IMR-90 (cell line): ENCODE measurements at regions not wholly inside any gene's neighbourhood (a gene's known extent, or its start where the extent isn't known, plus 50 kb on each side); places are given as distances from the start of the nearest gene placed in this dataset.

Experiments
- ATAC-seq: fragments of 200-7000 bp; cut with Tn5 transposase; 2 replicates; pipeline ENCODE4 v1.9.1; 2020; ENCODE audit warnings: low read depth, mild to moderate bottlenecking, moderate library complexity
- BruUV-seq: library from RNA; stranded (reverse); fragments of 400-500 nt; replicated peaks from 2 replicates; lab custom pipeline; 2021; lab: Mats Ljungman, UMichigan
- CTCF ChIA-PET: fragments of 300-600 bp; formaldehyde crosslinking; extraction: SDS; loops from one replicate; lab custom pipeline; 2021; ENCODE audit warnings: antibody characterized with exemption; lab: Yijun Ruan, JAX
- POLR2A ChIA-PET: fragments of 300-600 bp; sonication (Branson Sonifier 250); formaldehyde crosslinking; loops from one replicate; lab custom pipeline; 2022; ENCODE audit warnings: antibody characterized with exemption; ENCODE audit not compliant: unreplicated experiment; lab: Charles Lee
- DNase-seq: peaks from one replicate; pipeline ENCODE4 v3.0.0; 2013
- H2AFZ ChIP-seq: replicated peaks from 2 replicates; pipeline ENCODE3; 2013; ENCODE audit warnings: low read length, mild to moderate bottlenecking; ENCODE audit not compliant: poor library complexity
- H2AK5ac ChIP-seq: 2 replicates; pipeline ENCODE4 v1.6.1; 2013; ENCODE audit warnings: low read depth, low read length, inconsistent platforms
- H2AK9ac ChIP-seq: replicated peaks from 2 replicates; pipeline ENCODE3; 2013; ENCODE audit warnings: mild to moderate bottlenecking, low read depth, low read length, moderate library complexity; ENCODE audit not compliant: poor library complexity
- H2BK120ac ChIP-seq: 2 replicates; pipeline ENCODE4 v1.6.1; 2013; ENCODE audit warnings: low read depth, low read length, inconsistent platforms
- H2BK15ac ChIP-seq: 3 replicates; pipeline ENCODE4 v1.6.1; 2013; ENCODE audit warnings: low read depth, low read length, inconsistent platforms
- H2BK20ac ChIP-seq: 2 replicates; pipeline ENCODE4 v1.6.1; 2013; ENCODE audit warnings: low read depth, mild to moderate bottlenecking, inconsistent platforms, low read length, moderate library complexity
- H2BK5ac ChIP-seq: 2 replicates; pipeline ENCODE4 v1.6.1; 2013; ENCODE audit warnings: mild to moderate bottlenecking, low read depth, low read length, inconsistent platforms; ENCODE audit not compliant: poor library complexity, severe bottlenecking
- H3K14ac ChIP-seq: replicated peaks from 2 replicates; pipeline ENCODE4 v1.6.1; 2013; ENCODE audit warnings: low read depth, low read length, inconsistent platforms
- H3K18ac ChIP-seq: 2 replicates; pipeline ENCODE4 v1.6.1; 2013; ENCODE audit warnings: low read depth, low read length, control low read depth
- H3K23ac ChIP-seq: 2 replicates; pipeline ENCODE4 v1.6.1; 2013; ENCODE audit warnings: low read depth, low read length, inconsistent platforms
- H3K27ac ChIP-seq: 2 replicates; pipeline ENCODE4 v1.5.1; 2013; ENCODE audit warnings: mild to moderate bottlenecking, control low read depth, low read length; ENCODE audit not compliant: insufficient read depth
- H3K27me3 ChIP-seq: 2 replicates; pipeline ENCODE4 v1.6.1; 2013; ENCODE audit warnings: low read length; ENCODE audit not compliant: control insufficient read depth, insufficient read depth
- H3K36me3 ChIP-seq: 2 replicates; pipeline ENCODE4 v1.6.1; 2013; ENCODE audit warnings: low read length, mixed read lengths; ENCODE audit not compliant: control insufficient read depth, insufficient read depth
- H3K4ac ChIP-seq: 2 replicates; pipeline ENCODE4 v1.6.1; 2013; ENCODE audit warnings: low read depth, low read length, inconsistent platforms
- H3K4me1 ChIP-seq: 2 replicates; pipeline ENCODE4 v1.6.1; 2013; ENCODE audit warnings: low read length, mixed read lengths; ENCODE audit not compliant: control insufficient read depth, insufficient read depth
- H3K4me2 ChIP-seq: 2 replicates; pipeline ENCODE4 v1.6.1; 2013; ENCODE audit warnings: low read depth, mild to moderate bottlenecking, control low read depth, low read length, moderate library complexity
- H3K4me3 ChIP-seq: 2 replicates; pipeline ENCODE4 v1.5.1; 2013; ENCODE audit warnings: low read depth, mild to moderate bottlenecking, control low read depth, low read length, moderate library complexity; ENCODE audit not compliant: insufficient read depth
- H3K56ac ChIP-seq: 2 replicates; pipeline ENCODE4 v1.6.1; 2013; ENCODE audit warnings: low read length, inconsistent platforms; ENCODE audit not compliant: insufficient read depth; ENCODE audit errors: extremely low read depth
- H3K79me1 ChIP-seq, 2 experiments: 2 replicates each; pipeline ENCODE4 v1.6.1; 2013; ENCODE audit warnings: low read length in 2 of 2, inconsistent platforms in 1 of 2, low read depth in 1 of 2
- H3K9ac ChIP-seq: 2 replicates; pipeline ENCODE4 v1.6.1; 2013; ENCODE audit warnings: low read depth, low read length, control low read depth
- H3K9me1 ChIP-seq: 2 replicates; pipeline ENCODE4 v1.6.1; 2013; ENCODE audit warnings: low read length, inconsistent platforms; ENCODE audit not compliant: insufficient read depth
- H3K9me3 ChIP-seq: 2 replicates; pipeline ENCODE4 v1.6.1; 2013; ENCODE audit warnings: low read length; ENCODE audit not compliant: control insufficient read depth, insufficient read depth
- H4K20me1 ChIP-seq: 2 replicates; pipeline ENCODE4 v1.6.1; 2013; ENCODE audit warnings: low read length, inconsistent platforms; ENCODE audit not compliant: insufficient read depth
- H4K5ac ChIP-seq: 2 replicates; pipeline ENCODE4 v1.6.1; 2013; ENCODE audit warnings: mild to moderate bottlenecking, low read depth, low read length, control low read depth
- H4K8ac ChIP-seq, 2 experiments: 2 replicates each; pipeline ENCODE4 v1.6.1; 2013; ENCODE audit warnings: low read depth in 2 of 2, low read length in 2 of 2, control low read depth in 1 of 2, inconsistent platforms in 1 of 2
- H4K91ac ChIP-seq: 2 replicates; pipeline ENCODE4 v1.6.1; 2013; ENCODE audit warnings: low read depth, low read length, inconsistent platforms; ENCODE audit not compliant: insufficient read depth
- CEBPB ChIP-seq: IDR thresholded peaks from 2 replicates; pipeline ENCODE4 v1.6.1; 2012; ENCODE audit warnings: low read depth, low read length, improper control_type of control experiment
- CHD1 ChIP-seq: IDR thresholded peaks from 2 replicates; pipeline ENCODE4 v1.6.1; 2012; ENCODE audit warnings: low read depth, low read length, improper control_type of control experiment
- FOS ChIP-seq: fragments of 150-350 bp; IDR thresholded peaks from 2 replicates; pipeline ENCODE4 v1.6.1; 2016; ENCODE audit warnings: low read depth, low read length
- MAFK ChIP-seq: IDR thresholded peaks from 2 replicates; pipeline ENCODE4 v1.6.1; 2012; ENCODE audit warnings: low read depth, low read length, improper control_type of control experiment
- MAZ ChIP-seq: IDR thresholded peaks from 2 replicates; pipeline ENCODE4 v1.6.1; 2012; ENCODE audit warnings: low read depth, mild to moderate bottlenecking, low read length, improper control_type of control experiment, moderate library complexity, borderline replicate concordance
- NFE2L2 ChIP-seq: fragments of 150-350 bp; IDR thresholded peaks from 2 replicates; pipeline ENCODE4 v1.6.1; 2016; ENCODE audit warnings: low read depth, mild to moderate bottlenecking, low read length
- POLR2A ChIP-seq: IDR thresholded peaks from 2 replicates; pipeline ENCODE4 v1.6.1; 2012; ENCODE audit warnings: mild to moderate bottlenecking, low read depth, low read length
- RAD21 ChIP-seq: IDR thresholded peaks from 2 replicates; pipeline ENCODE4 v1.6.1; 2012; ENCODE audit warnings: low read length, improper control_type of control experiment
- RCOR1 ChIP-seq: IDR thresholded peaks from 2 replicates; pipeline ENCODE4 v1.6.1; 2012; ENCODE audit warnings: mild to moderate bottlenecking, low read length, improper control_type of control experiment; ENCODE audit not compliant: insufficient replicate concordance
- RFX5 ChIP-seq: IDR thresholded peaks from 2 replicates; pipeline ENCODE4 v1.8.0; 2012; ENCODE audit warnings: low read depth, mild to moderate bottlenecking, low read length, moderate library complexity
- SMC3 ChIP-seq: fragments of 150-350 bp; IDR thresholded peaks from 2 replicates; pipeline ENCODE4 v1.6.1; 2016; ENCODE audit warnings: low read depth, mild to moderate bottlenecking, antibody characterized with exemption, low read length, moderate library complexity
- USF2 ChIP-seq: fragments of 150-350 bp; IDR thresholded peaks from 2 replicates; pipeline ENCODE4 v1.6.1; 2017; ENCODE audit warnings: mild to moderate bottlenecking, antibody characterized with exemption, low read length, low read depth
- WGBS, 2 experiments: methylation state at CpG; one replicate each; pipeline versions ENCODE4 v1.1.5 to v1.1.7; 2013; ENCODE audit warnings: missing lambda C conversion rate in 2 of 2; ENCODE audit not compliant: insufficient read length in 1 of 2; ENCODE audit errors: extremely low coverage in 2 of 2; 5-methylcytosine and 5-hydroxymethylcytosine counted together
- dilution Hi-C: fragments of 300-500 bp; cut with HindIII; formaldehyde crosslinking; loops from one replicate; pipeline ENCODE4 v1.14.3; 2018; ENCODE audit warnings: low sequenced_read_pairs; ENCODE audit not compliant: unreplicated experiment
- in situ Hi-C: fragments of 300-500 bp; cut with MboI; formaldehyde crosslinking; loops from 3 replicates; pipeline ENCODE4 v1.14.3; 2019; ENCODE audit warnings: low sequenced_read_pairs, inconsistent platforms, mixed read lengths
- intact Hi-C: fragments of 100-400 bp; cut with micrococcal nuclease; formaldehyde crosslinking; loops from 2 replicates; pipeline ENCODE4 v1.10.0; 2022
- TF ChIP-seq, protein P1 (sequence below): fragments of 150-350 bp; IDR thresholded peaks from 2 replicates; pipeline ENCODE4 v1.6.1; 2016; ENCODE audit warnings: low read depth, mild to moderate bottlenecking, low read length, moderate library complexity, borderline replicate concordance
- TF ChIP-seq, protein P2 (sequence below): conservative IDR thresholded peaks from 2 replicates; pipeline ENCODE4 v1.5.1; 2012; ENCODE audit warnings: mild to moderate bottlenecking, low read depth, low read length, improper control_type of control experiment

GRCh38 chr2:37739153-37739552 is 67.7 kb upstream of the CDC42EP3 start:
- H3K9ac ChIP-seq: no peak overlapping the region
- peak overlapping the region; percentile 47; the same call in 1 of the 2 replicates for H2BK120ac ChIP-seq
- H2BK15ac ChIP-seq: no peak overlapping the region
- H3K27ac ChIP-seq: no peak overlapping the region
- no peak overlapping the region; the same call in 1 of the 2 replicates for H3K14ac ChIP-seq
- CTCF ChIA-PET: interaction anchor here (1.1 kb wide), 1 partner anchor 17 kb away, joined by 3 read pairs; no protein-coding TSS in a partner anchor
- H4K20me1 ChIP-seq: no peaks in the 10 kb centered on the region
- dilution Hi-C loops: no loop called here
- H3K27me3 ChIP-seq: no peaks in the 10 kb centered on the region
- POLR2A ChIA-PET: interaction anchor here (1.1 kb wide), 1 partner anchor 37 kb away, joined by 3 read pairs; no protein-coding TSS in a partner anchor
- H3K36me3 ChIP-seq: no peaks in the 10 kb centered on the region
- H3K9me1 ChIP-seq: no peaks in the 10 kb centered on the region; the same call in 1 of the 2 replicates
- peak overlapping the region; percentile 81 for H3K4ac ChIP-seq
- H3K4me1 ChIP-seq: peaks cover 11% of the 10 kb centered on the region
- H2BK20ac ChIP-seq: no peak overlapping the region; the same call in 1 of the 2 replicates
- no peak overlapping the region for H3K18ac ChIP-seq
- no peak overlapping the region for H4K5ac ChIP-seq
- H3K23ac ChIP-seq: no peak overlapping the region
- no peak overlapping the region for H2BK5ac ChIP-seq
- no CpG with 5 or more reads among the region's 4 CpGs for WGBS, 2 experiments
- H4K8ac ChIP-seq: no peak overlapping the region; a peak in 1 of 4 replicates
- no peak overlapping the region for H4K91ac ChIP-seq
- in situ Hi-C loops: no loop called here
- TF ChIP-seq RFX5 (no peak), RCOR1 (no peak), CEBPB (no peak), USF2 (no peak), RAD21 (no peak), POLR2A (no peak), SMC3 (no peak), MAZ (no peak), FOS (no peak), MAFK (no peak), NFE2L2 (no peak), CHD1 (no peak)
- TF ChIP-seq, protein P1, sequence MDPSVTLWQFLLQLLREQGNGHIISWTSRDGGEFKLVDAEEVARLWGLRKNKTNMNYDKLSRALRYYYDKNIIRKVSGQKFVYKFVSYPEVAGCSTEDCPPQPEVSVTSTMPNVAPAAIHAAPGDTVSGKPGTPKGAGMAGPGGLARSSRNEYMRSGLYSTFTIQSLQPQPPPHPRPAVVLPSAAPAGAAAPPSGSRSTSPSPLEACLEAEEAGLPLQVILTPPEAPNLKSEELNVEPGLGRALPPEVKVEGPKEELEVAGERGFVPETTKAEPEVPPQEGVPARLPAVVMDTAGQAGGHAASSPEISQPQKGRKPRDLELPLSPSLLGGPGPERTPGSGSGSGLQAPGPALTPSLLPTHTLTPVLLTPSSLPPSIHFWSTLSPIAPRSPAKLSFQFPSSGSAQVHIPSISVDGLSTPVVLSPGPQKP: no peak
- TF ChIP-seq, protein P2, sequence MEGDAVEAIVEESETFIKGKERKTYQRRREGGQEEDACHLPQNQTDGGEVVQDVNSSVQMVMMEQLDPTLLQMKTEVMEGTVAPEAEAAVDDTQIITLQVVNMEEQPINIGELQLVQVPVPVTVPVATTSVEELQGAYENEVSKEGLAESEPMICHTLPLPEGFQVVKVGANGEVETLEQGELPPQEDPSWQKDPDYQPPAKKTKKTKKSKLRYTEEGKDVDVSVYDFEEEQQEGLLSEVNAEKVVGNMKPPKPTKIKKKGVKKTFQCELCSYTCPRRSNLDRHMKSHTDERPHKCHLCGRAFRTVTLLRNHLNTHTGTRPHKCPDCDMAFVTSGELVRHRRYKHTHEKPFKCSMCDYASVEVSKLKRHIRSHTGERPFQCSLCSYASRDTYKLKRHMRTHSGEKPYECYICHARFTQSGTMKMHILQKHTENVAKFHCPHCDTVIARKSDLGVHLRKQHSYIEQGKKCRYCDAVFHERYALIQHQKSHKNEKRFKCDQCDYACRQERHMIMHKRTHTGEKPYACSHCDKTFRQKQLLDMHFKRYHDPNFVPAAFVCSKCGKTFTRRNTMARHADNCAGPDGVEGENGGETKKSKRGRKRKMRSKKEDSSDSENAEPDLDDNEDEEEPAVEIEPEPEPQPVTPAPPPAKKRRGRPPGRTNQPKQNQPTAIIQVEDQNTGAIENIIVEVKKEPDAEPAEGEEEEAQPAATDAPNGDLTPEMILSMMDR: no peak
- no TSS peak for BruUV-seq
- H3K4me2 ChIP-seq: no peak overlapping the region
- no peak overlapping the region for H2AFZ ChIP-seq
- intact Hi-C loops: no loop called here
- H2AK5ac ChIP-seq: peak overlapping the region; percentile 66
- no peak overlapping the region for H3K56ac ChIP-seq
- no peak overlapping the region for H3K4me3 ChIP-seq
- no peaks in the 10 kb centered on the region for H3K9me3 ChIP-seq
- DNase-seq (no peak), ATAC-seq (no peak)
- no peak overlapping the region for H2AK9ac ChIP-seq
- 0 out of 4 replicates have a peak, but pooled peaks cover 0 to 4% of the 10 kb centered on the region in 2 experiments for H3K79me1 ChIP-seq
